HG03575 (cell line): ENCODE measurements at regions not wholly inside any gene's neighbourhood (a gene's known extent, or its start where the extent isn't known, plus 50 kb on each side); places are given as distances from the start of the nearest gene placed in this dataset.
A peak's percentile ranks its signal among the peaks of the same experiment; 100 is the strongest.

Experiments used
- ATAC-seq: cut with Tn5 transposase; IDR thresholded peaks from one replicate; pipeline ENCODE4 v1.9.1; 2021; ENCODE audit not compliant: unreplicated experiment, insufficient number of reproducible peaks, low FRiP score; ENCODE audit errors: extremely low read depth

DNA sequence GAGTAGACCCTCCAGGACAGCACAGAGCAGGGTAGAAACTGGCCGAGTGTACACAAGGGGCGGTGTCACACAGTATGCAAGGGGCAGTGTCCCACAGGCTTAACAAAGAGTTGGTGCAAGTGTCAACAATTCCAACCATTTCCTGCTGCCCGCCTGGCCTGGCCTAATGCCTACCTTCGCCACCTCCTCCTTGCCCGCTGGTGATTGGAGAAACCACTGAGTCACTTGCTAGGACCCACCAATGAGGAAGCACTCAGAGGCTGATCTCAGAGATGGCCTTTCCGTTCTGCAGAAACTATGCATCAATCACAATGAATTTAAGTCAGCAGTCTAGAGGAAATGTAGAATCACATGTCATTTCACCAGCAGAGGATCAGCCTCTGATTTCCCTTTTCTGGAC, 263.3 kb upstream of the PKDCC start:
- no peak for ATAC-seq

- ATAC-seq, result no peak
These were observed 262.4 kb upstream of the PKDCC start for GRCh38 chr2:41785251-41786022.

GRCh38 chr2:41791523-41791922, 256.3 kb upstream of the PKDCC start:
- ATAC-seq, result no peak

DNA sequence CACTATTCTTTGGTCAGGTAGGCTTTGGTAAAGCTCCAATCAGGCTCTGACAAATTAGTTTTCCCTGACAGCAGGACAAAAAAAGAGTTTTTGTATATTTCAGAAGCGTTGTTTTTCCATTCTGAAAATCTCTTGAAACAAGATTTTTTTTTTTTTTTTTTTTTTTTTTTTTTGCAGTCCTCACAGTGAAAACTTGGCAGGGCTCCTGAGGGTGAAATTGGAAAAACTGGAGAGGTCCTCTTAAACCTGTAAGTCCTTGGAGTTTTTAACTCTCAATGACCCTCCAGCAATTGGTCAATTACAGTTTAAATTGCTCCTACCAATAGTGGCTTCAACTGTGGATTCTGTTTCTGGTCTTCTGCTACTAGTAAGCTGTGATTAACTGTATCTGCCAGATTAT, 244.5 kb upstream of the PKDCC start:
- no peak for ATAC-seq

DNA sequence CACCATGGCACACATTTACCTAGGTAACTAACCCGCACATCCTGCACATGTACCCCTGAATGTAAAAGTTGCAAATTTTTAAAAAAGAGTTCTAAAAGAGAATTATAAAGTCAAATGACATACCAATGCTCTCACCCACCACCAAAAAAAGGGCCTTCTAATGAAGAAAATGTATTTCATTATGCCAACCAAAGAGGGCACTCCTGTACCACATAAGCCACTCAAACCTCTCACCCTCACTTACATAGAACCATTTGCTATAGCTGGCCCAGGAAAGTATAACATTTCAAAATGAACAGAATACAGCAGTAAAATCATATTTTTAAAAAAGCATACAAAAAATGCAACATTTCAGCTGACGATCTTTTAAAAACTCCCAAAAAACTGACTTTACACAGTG, 241.5 kb upstream of the PKDCC start:
- no peak for ATAC-seq

- ATAC-seq, result no peak
These were observed 226.7 kb upstream of the PKDCC start for GRCh38 chr2:41821167-41821566.

DNA sequence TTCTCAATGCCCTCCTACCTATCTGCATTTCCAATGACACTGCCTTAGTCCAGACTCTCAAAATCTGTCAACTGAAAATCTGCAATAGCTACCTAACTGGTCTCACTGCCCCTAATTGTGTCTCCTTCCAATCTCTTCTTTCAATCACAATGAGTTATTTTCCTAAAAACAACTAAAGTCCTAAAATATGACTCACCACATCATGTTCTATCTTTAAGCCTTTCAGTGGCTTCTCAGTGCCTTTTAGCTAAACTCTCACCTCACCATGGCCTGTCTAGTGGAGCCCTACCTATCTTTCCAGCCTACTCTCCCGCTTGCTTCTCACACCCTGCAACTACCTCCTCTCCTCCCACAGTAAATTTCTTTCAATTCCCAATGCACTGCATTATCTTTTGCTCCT, 220.9 kb upstream of the PKDCC start:
- no peak for ATAC-seq

GRCh38 chr2:41827354-41827971, 220.4 kb upstream of the PKDCC start:
- no peak for ATAC-seq

DNA sequence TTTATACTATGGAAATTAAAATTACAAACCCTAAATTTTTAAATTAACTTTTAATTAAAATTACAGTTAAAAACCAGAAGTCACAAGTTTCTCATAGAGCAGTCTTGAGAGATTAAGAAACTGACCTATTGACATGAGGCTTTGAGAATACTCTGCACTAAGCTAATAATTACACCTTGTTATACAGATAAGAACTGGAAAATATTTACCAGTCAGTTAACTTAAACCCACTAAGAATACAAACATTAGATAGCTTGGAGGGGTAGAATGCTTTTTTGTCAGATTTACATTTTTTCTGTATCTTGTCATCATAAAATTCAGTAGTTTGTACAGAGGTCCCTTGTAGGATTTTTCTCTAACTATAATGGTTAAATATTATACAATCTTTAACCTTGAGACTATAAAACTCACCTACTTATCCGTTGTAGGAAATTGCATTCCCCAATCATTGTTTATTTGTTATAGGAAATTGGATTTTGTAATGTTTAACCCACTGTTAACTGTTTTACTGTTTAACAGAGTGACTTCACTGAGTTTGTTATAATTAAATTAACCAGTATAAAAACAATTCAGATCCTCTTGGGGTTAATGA, 219.7 kb upstream of the PKDCC start:
- no peak for ATAC-seq

- no peak for ATAC-seq
These were observed 218.8 kb upstream of the PKDCC start for GRCh38 chr2:41829052-41829451.

GRCh38 chr2:41830600-41830999, 217.2 kb upstream of the PKDCC start:
- ATAC-seq, result no peak

DNA sequence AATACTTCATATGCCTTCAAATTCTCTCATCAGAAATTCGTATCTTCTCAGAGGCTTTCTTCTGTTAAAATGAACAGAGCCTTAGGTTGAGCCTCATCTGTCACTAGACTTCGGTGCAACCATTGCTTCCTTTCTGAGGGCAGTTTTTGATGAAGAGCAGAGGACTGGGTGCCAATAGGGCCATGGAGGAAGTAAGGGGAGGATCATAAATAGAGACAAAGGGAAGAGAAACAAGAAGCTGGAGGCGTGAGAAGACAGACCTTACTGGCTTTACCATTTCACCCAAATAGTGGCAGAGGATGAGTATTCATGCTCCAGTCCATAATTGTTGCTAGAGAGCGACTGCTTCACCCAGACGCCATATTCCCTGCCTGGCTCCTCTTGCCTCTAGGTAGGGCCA, 215.6 kb upstream of the PKDCC start:
- ATAC-seq, result no peak

DNA sequence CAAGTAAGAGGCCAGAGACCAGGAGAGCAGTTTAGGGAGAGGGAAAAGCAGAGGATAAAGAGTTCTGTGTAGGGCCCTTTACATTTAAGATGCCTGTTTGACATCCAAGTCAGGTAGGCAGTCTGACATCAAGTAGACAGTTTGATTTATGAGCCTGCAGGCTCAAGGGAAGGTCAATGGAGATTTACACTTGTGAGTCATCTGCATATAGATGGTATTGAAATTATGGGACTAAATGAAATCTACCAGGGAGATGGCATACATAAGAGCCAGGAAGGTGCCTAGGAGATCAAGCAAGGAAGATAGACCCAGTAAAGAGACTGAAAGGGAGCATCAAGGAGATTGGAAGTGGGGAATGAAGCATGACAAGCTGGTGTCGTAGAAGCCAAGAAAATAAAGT, 212.4 kb upstream of the PKDCC start:
- ATAC-seq, result no peak

DNA sequence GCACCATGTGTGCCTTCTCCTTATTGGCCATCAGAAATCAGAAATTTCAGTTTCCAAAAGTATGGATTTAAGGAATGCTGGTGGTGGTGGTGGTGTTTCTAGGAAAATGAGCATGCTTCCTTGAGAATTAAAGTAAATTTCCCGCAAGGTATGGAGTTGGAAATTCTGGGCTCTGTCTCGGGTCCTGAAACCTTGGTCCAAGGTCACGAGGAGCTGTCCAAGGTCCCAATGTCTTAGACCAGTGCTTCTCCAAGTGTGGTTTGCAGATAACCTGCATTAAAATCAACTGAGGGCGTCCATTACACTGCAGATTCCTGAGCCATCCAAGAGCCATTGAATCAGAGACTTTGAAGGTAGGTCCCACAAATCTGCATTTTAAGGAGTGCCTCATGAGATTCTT, 210.9 kb upstream of the PKDCC start:
- no peak for ATAC-seq

DNA sequence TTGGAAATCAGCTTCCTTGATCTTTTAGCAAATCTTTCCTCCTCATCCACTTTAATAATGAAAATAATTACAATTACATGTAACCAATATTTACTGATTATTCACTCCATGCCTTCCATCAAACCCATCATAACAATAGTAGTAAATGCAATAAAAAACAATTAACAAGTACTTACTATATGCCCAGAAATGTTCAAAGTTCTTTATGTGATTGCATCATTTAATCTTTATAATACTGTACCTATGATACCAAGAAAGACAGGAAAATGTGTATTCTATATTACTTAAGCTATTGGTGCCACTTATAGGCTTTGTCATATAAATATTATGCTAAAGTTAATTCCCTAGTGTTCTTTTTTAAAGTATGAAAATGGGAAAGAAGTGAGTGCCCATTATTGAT, 210.2 kb upstream of the PKDCC start:
- ATAC-seq, result no peak

GRCh38 chr2:41840702-41841551, 206.9 kb upstream of the PKDCC start:
- ATAC-seq, result peak; percentile 99

GRCh38 chr2:41846962-41847361, 200.9 kb upstream of the PKDCC start:
- no peak for ATAC-seq

DNA sequence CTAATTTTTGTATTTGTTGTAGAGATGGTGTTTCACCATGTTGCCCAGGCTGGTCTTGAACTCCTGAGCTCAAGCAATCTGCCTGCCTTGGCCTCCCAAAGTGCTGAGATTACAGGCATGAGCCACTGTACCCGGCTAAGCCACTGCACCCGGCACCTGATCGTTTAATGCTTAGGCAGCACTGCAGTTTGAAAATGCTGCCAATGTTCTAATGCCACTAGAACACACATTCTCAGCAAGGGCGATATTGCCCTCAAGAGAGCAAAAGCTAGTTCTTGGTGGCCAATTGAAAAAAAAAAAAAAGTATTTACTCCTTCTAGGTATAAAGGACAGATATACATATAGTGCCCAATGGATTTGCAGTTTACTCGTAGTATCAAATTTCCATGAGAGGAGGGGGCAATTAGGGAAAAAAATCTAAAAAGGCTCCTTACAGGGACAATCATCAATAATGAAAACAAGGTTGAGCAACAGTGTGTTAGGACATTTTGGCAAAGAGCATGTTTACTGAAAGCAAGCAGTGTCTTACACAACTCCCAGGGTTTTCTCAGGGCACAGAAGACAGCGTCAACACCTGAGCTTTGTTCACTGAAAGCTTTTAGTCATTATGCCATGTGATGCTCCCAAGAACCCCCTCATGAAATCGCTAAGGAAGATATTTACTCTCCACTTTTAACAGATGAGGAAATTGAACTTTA, 199.9 kb upstream of the PKDCC start:
- ATAC-seq, result no peak

- ATAC-seq, result no peak
These were observed 196.3 kb upstream of the PKDCC start for GRCh38 chr2:41851554-41851953.
